HG03378 (cell line): ENCODE measurements at regions not wholly inside any gene's neighbourhood (a gene's known extent, or its start where the extent isn't known, plus 50 kb on each side); places are given as distances from the start of the nearest gene placed in this dataset.

Experiments
- ATAC-seq: cut with Tn5 transposase; IDR thresholded peaks from one replicate; pipeline ENCODE4 v1.9.1; 2021; ENCODE audit warnings: mild to moderate bottlenecking, moderate library complexity; ENCODE audit not compliant: unreplicated experiment

DNA sequence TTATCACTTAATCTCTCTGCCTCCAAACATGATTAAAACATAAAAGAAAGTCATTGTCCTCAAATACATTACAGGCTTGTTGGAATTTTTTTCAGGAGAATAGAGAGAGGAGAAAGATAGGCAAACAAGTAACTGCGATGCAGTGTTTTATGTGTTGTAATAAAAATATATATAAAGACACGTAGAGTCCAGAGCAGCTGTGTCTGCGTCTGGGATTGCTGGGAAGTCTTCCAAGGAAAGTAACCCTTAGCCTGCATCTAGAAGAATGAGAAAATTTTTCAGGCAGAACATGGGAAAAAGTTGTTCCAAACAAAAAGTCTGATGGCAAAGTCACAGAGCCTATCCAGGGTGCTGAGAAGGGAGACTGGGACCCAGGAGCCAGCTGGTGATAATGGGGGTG lies 91.8 kb upstream of the ST6GAL2 start:
- ATAC-seq, result no peak

- ATAC-seq, result no peak
Observed at GRCh38 chr2:106978647-106979046, 92.7 kb upstream of the ST6GAL2 start.

- no peak for ATAC-seq
Observed at GRCh38 chr2:106981491-106981890, 95.5 kb upstream of the ST6GAL2 start.

DNA sequence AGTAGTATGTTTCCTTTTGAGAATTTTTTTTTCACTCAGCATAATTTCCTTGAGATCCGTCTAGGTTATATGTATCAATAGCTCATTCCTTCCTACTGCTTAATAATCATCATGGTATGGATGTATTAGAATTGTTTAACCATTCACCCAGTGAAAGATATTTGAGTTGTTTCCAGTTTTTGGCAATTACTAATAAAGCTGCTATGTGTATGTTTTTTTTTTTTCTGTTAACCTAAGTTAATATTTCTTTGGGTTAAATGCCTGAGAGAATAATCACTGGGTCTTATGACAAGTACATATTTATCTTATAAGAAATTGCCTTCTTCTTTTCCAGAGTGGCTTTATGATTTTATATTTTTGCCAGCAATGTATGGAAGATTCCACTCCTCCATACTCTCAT lies 96.4 kb upstream of the ST6GAL2 start:
- ATAC-seq, result no peak

DNA sequence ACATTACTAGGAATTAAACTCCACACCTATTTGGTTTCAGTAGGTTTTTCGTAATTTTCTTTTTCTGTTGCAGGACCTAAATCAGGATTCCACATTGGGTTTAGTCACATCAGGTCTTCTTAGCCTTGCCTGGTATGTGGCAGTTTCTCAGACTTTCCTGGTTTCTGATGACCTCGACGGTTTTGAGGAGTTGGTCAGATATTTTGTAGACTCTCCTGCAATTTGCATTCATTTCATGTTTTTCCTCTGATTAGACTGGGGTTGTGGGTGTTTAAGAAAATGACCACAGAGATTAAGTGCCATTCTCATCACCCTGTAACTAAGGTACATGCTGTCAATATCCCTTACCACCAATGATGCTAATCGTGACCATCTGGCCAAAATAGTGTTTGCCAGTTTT lies 97.3 kb upstream of the ST6GAL2 start:
- no peak for ATAC-seq

DNA sequence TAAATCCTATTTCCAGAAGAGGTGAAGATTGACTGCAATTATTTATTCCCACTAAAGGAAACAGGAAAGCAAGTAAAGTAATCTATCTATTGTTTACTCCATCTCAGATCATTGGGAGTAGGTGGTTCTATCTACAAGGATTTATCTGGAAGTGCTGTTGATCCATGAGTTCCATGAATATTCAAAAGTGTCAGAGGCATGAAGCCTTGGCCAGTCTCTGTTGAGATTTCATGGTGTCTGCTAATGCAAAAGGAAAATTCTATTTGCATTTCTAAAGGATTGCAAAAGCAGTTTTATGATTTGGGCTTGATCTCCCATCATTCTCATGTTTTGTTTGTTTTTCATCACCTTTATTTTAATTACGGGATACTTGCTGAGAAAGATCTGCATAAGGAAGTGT lies 102.4 kb upstream of the ST6GAL2 start:
- ATAC-seq, result no peak

- ATAC-seq, result no peak
Observed at GRCh38 chr2:106990297-106990696, 104.3 kb upstream of the ST6GAL2 start.

DNA sequence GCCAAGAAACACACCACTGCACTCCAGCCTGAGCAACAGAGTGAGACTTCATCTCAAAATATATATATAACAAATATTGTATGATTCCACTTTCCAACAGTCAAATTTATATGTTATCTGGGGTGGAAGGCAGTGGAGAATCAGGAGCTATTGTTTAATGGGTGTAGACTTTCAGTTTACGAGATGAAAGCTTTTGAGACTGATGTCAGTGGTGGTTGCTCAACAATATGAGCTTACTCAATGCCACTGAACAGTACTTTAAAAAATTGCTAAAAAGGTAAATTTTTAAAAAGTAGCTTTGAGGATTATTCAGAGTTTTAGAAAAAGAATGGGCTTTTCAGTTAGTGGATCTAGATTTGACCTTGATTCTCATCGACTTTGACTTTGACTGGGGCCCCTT lies 105.9 kb upstream of the ST6GAL2 start:
- ATAC-seq, result no peak

DNA sequence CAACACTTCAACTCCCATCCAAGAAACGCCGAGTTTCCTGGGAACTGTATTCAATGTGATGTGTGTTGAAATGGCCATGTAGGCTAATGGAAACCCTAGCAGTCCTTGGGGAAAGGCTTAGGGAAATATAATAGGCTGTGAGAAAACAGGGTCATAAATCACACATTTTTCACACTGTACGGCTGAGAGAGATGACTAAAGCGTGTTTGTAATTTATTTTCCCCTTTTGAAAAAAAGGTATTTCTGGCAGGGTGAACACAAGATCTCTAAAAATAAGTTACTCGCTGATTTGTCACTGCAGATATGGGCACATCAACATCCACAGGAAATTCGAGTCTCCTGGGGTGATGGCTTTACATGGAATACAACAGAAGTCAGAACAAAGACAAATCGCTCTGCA lies 109.6 kb upstream of the ST6GAL2 start:
- no peak for ATAC-seq

DNA sequence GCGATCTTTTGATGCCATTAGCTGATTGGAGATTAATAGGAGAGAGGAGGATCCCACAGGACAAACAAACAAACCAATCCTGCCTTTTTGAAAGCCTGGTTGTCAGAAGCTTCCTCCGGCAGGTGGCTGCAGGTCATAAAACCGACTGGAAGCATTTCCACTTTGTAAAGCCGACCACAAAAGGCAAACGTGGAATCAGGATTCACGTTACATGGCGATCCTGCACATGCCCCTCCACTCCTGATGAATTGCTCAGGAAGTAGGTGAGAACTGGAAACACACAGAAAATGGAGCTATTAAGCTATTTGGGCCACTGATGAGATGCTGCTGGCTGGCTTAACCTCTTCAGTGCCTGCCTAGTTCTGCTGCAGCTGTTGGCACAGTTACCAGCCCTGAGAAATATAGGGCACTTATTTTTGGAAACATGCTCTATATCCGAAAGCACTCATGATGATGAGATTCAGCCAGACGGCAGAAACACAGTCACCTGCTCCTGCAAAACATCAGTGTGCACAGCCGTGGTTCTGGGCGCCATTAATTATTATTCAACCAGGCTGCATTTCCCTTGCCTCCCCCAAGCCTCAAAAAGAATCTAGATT lies 110.3 kb upstream of the ST6GAL2 start:
- no peak for ATAC-seq

DNA sequence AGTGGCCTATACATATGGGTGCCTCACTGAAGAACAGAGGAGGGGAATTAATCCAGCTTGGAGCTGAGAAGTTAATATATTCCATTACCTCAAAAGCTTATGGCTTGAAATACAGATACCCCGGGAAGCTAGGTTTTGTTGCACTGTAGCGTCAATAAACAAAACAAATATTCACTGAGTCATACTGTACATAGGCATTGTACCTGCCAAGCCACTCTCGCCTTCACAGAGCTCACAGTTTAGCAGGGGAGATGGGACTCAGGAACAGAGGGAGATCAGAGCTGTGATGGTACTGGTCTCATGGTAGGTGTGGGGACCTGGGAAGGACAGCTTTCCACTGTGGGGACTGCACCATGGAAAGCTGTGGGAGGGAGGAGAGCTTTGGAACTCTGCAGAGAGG lies 111.2 kb upstream of the ST6GAL2 start:
- ATAC-seq, result no peak

GRCh38 chr2:107001062-107001461 lies 115.1 kb upstream of the ST6GAL2 start:
- ATAC-seq, result no peak

DNA sequence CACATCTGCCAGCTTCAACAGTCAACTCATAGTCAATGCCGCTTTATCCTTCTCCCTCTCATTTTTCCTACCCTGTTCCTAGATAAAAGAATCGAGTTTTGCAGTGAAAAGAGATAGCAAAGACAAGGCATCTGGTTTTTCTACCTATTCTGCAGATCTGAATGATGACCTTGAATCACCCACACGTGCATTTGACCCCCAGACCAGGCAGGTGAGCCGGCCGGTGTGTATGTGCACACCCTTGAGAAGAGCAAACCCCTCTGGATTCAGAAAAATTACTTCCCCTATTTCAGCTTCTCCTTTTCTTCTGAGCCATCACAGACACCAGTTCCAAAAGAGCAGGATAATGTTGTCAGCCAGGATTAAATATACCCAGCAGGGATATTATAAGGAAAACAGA lies 115.6 kb upstream of the ST6GAL2 start:
- no peak for ATAC-seq

- ATAC-seq, result no peak
Observed at GRCh38 chr2:107001964-107002696, 116.2 kb upstream of the ST6GAL2 start.

GRCh38 chr2:107002735-107003134 lies 116.8 kb upstream of the ST6GAL2 start:
- no peak for ATAC-seq

GRCh38 chr2:107005853-107006252 lies 119.9 kb upstream of the ST6GAL2 start:
- no peak for ATAC-seq

DNA sequence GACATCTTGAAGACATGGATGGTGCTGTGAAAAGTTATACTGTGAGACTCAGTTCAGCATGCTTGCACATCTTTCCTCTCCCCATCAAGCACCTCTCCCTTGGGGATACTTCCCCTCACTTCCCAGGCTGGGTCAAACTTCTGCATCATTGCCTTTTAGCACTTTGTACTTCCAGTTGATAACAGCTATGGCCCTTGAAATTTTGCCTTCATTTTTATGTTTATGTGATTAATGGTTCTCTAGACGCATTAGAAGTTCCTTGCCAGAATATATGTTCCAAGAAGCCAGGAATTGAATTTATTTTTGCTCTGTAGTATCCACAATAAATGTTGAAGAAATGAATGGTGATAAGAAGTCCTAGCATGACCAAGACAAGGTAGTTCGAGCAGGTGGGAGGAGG lies 120.9 kb upstream of the ST6GAL2 start:
- no peak for ATAC-seq

DNA sequence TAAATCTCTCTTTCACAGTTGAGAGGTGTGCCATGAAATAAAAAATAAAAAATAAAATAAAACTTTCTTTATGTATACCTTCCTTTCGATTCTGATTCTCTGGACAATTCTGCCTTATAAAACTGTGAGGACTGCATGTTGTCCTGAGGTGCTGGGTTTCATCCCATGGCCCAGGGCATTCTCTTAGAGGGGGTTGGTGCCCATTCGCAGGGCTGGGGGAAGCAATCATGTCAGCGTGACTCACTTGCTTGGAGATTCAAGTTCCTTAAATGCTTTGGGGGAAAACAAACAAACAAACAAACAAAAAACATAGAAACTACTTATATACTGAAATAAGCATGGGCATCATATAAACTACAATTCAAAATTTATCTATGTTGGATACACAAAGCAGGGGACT lies 122.0 kb upstream of the ST6GAL2 start:
- ATAC-seq, result no peak

DNA sequence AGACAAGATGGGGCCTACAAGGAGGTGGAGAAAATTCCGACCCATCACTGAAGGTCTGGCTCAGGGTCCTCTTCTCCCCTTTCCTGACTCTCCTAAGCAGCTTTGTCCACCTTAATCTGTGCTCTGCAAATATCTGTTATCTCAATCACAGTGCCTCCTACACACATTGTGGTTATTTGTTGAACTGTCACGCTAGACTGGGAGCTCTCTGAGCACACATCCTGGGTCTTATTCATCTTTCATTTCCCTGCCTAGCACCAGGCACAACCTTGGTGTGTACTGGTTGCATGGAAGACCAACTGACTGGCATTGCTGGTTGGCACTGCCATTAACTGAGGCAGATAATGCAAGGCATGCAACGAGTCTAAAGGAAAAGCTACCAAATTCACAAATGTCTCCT lies 122.9 kb upstream of the ST6GAL2 start:
- no peak for ATAC-seq

DNA sequence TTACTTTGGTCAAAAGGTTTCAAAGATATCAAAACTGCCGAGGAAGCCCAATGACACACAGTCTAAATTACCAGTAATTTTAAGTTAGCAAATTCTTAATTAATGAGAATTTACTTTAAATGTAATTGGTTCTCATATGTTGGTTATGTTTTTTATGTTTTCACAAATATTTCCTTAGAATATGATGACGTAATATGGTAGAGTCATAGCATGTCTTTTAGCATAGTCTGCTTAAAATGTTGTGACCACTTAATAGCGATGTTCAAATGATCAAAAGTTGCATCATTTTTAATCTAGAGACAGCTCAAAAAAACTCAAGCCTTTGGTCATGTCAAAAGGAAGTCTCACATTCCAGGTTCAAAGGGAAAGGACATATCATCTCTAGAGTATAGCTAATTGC lies 123.3 kb upstream of the ST6GAL2 start:
- ATAC-seq, result no peak

DNA sequence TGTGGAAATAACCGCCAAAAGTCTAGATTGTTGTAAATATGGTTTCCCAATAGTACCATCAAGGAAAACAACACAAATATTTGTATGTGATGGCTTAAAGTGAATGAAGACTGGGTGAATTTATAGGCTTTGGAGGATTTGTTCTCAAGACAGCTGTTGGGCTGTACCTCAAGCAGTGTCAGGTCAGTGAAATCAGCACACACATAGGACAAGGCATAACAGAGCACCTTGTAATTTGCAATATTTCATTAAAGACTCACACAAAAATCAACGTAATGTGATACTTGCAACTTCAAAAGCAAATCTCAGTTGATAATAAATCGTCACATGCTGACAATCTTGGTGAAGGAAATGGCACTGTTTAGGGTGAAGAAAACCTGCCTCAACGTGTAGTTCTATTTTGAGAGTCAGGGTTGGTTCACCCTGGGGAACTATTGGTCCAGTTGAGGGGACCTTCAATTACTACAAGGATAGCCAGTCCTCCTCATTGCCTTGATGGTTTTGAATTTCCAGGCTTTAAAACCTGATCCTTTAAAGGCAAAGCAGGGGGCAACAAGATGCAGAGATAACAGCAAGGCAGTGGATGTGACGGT lies 126.8 kb upstream of the ST6GAL2 start:
- ATAC-seq, result no peak

DNA sequence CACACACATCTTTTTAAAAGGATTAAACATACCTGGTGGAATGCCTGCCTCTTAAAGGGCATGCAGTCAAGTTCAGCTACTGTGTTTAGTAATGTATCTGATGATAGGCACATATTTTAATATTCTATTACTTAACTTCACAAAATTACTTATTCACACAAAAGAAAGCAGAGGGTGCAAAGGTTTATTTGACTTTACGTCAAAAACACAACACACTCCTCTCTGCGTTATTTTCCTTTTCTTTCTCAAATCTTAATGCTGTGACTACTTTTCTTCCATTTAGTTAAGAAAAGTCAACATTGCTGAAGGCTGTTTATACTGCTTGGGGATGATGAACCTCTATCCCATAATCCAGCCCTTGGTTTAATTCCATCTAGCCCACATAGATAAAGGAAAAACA lies 127.9 kb upstream of the ST6GAL2 start:
- no peak for ATAC-seq

GRCh38 chr2:107018366-107018765 lies 132.4 kb upstream of the ST6GAL2 start:
- ATAC-seq, result no peak
